WTC11 (cell line): ENCODE measurements at regions not wholly inside any gene's neighbourhood (a gene's known extent, or its start where the extent isn't known, plus 50 kb on each side); places are given as distances from the start of the nearest gene placed in this dataset.

Experiments used
- CBFB ChIP-seq: sonication (generic); formaldehyde crosslinking; IDR thresholded peaks from 2 replicates; pipeline ENCODE4 v1.8.1; 2022; ENCODE audit warnings: mild to moderate bottlenecking, low read depth, missing genetic modification reagents
- ETV6 ChIP-seq: sonication (generic); formaldehyde crosslinking; IDR thresholded peaks from 2 replicates; pipeline ENCODE4 v1.8.1; 2022; ENCODE audit warnings: mild to moderate bottlenecking, missing genetic modification reagents
- GABPB1 ChIP-seq: sonication (generic); formaldehyde crosslinking; IDR thresholded peaks from 2 replicates; pipeline ENCODE4 v1.8.1; 2023; ENCODE audit warnings: mild to moderate bottlenecking, missing genetic modification reagents
- NFYB ChIP-seq: sonication (generic); formaldehyde crosslinking; conservative IDR thresholded peaks from 2 replicates; pipeline ENCODE4 v1.8.0; 2022; ENCODE audit warnings: low read depth, missing genetic modification reagents
- NR1H2 ChIP-seq: sonication (generic); formaldehyde crosslinking; IDR thresholded peaks from 2 replicates; pipeline ENCODE4 v1.9.0; 2021; ENCODE audit warnings: mild to moderate bottlenecking, moderate library complexity, missing genetic modification reagents
- RELA ChIP-seq: sonication (generic); formaldehyde crosslinking; IDR thresholded peaks from 2 replicates; pipeline ENCODE4 v1.8.1; 2022; ENCODE audit warnings: missing genetic modification reagents, mild to moderate bottlenecking, borderline replicate concordance
- SP1 ChIP-seq: sonication (generic); formaldehyde crosslinking; conservative IDR thresholded peaks from 2 replicates; pipeline ENCODE4 v1.8.1; 2022; ENCODE audit warnings: missing genetic modification reagents
- TCF7 ChIP-seq: sonication (generic); formaldehyde crosslinking; IDR thresholded peaks from 2 replicates; pipeline ENCODE4 v1.8.0; 2022; ENCODE audit warnings: mild to moderate bottlenecking, low read depth, missing genetic modification reagents, moderate library complexity
- TF ChIP-seq, protein P1 (sequence below): sonication (generic); formaldehyde crosslinking; conservative IDR thresholded peaks from 2 replicates; pipeline ENCODE4 v1.8.1; 2023; ENCODE audit warnings: mild to moderate bottlenecking, low read depth, missing genetic modification reagents, moderate library complexity
- TF ChIP-seq, protein P2 (sequence below): fragments of 200-600 bp; IDR thresholded peaks from 2 replicates; pipeline ENCODE4 v1.8.0; 2022; ENCODE audit warnings: antibody characterized with exemption
- TF ChIP-seq, protein P3 (sequence below): sonication (generic); formaldehyde crosslinking; IDR thresholded peaks from 2 replicates; pipeline ENCODE4 v1.8.0; 2022; ENCODE audit warnings: mild to moderate bottlenecking, missing genetic modification reagents
- TF ChIP-seq, protein P4 (sequence below): sonication (generic); formaldehyde crosslinking; IDR thresholded peaks from 2 replicates; pipeline ENCODE4 v1.8.0; 2023; ENCODE audit warnings: missing genetic modification reagents
- TF ChIP-seq, protein P5 (sequence below): fragments of 250-450 bp; sonication (Bioruptor Pico); IDR thresholded peaks from 2 replicates; pipeline ENCODE4 v2.1.2; 2022; ENCODE audit warnings: mild to moderate bottlenecking, moderate library complexity

- TF ChIP-seq, protein P1, sequence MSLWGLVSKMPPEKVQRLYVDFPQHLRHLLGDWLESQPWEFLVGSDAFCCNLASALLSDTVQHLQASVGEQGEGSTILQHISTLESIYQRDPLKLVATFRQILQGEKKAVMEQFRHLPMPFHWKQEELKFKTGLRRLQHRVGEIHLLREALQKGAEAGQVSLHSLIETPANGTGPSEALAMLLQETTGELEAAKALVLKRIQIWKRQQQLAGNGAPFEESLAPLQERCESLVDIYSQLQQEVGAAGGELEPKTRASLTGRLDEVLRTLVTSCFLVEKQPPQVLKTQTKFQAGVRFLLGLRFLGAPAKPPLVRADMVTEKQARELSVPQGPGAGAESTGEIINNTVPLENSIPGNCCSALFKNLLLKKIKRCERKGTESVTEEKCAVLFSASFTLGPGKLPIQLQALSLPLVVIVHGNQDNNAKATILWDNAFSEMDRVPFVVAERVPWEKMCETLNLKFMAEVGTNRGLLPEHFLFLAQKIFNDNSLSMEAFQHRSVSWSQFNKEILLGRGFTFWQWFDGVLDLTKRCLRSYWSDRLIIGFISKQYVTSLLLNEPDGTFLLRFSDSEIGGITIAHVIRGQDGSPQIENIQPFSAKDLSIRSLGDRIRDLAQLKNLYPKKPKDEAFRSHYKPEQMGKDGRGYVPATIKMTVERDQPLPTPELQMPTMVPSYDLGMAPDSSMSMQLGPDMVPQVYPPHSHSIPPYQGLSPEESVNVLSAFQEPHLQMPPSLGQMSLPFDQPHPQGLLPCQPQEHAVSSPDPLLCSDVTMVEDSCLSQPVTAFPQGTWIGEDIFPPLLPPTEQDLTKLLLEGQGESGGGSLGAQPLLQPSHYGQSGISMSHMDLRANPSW, result no peak
- TF ChIP-seq RELA (CRISPR knock-in tag) (no peak), ETV6 (CRISPR knock-in tag) (no peak), TCF7 (no peak), NR1H2 (CRISPR knock-in tag) (no peak), CBFB (no peak), SP1 (CRISPR knock-in tag) (no peak), GABPB1 (CRISPR knock-in tag) (no peak), NFYB (CRISPR knock-in tag) (no peak)
- TF ChIP-seq, protein P2, sequence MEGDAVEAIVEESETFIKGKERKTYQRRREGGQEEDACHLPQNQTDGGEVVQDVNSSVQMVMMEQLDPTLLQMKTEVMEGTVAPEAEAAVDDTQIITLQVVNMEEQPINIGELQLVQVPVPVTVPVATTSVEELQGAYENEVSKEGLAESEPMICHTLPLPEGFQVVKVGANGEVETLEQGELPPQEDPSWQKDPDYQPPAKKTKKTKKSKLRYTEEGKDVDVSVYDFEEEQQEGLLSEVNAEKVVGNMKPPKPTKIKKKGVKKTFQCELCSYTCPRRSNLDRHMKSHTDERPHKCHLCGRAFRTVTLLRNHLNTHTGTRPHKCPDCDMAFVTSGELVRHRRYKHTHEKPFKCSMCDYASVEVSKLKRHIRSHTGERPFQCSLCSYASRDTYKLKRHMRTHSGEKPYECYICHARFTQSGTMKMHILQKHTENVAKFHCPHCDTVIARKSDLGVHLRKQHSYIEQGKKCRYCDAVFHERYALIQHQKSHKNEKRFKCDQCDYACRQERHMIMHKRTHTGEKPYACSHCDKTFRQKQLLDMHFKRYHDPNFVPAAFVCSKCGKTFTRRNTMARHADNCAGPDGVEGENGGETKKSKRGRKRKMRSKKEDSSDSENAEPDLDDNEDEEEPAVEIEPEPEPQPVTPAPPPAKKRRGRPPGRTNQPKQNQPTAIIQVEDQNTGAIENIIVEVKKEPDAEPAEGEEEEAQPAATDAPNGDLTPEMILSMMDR, result no peak
- TF ChIP-seq, protein P3, sequence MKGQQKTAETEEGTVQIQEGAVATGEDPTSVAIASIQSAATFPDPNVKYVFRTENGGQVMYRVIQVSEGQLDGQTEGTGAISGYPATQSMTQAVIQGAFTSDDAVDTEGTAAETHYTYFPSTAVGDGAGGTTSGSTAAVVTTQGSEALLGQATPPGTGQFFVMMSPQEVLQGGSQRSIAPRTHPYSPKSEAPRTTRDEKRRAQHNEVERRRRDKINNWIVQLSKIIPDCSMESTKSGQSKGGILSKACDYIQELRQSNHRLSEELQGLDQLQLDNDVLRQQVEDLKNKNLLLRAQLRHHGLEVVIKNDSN (CRISPR knock-in tag), result no peak
- TF ChIP-seq, protein P4, sequence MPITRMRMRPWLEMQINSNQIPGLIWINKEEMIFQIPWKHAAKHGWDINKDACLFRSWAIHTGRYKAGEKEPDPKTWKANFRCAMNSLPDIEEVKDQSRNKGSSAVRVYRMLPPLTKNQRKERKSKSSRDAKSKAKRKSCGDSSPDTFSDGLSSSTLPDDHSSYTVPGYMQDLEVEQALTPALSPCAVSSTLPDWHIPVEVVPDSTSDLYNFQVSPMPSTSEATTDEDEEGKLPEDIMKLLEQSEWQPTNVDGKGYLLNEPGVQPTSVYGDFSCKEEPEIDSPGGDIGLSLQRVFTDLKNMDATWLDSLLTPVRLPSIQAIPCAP, result no peak
- TF ChIP-seq, protein P5, sequence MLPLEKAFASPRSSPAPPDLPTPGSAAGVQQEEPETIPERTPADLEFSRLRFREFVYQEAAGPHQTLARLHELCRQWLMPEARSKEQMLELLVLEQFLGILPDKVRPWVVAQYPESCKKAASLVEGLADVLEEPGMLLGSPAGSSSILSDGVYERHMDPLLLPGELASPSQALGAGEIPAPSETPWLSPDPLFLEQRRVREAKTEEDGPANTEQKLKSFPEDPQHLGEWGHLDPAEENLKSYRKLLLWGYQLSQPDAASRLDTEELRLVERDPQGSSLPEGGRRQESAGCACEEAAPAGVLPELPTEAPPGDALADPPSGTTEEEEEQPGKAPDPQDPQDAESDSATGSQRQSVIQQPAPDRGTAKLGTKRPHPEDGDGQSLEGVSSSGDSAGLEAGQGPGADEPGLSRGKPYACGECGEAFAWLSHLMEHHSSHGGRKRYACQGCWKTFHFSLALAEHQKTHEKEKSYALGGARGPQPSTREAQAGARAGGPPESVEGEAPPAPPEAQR, result no peak
Observed at GRCh38 chr13:22092791-22093560, 422.1 kb downstream of the FGF9 start.
